GM18909 (cell line): ENCODE measurements at regions not wholly inside any gene's neighbourhood (a gene's known extent, or its start where the extent isn't known, plus 50 kb on each side); places are given as distances from the start of the nearest gene placed in this dataset.

Source experiments
- ATAC-seq: cut with Tn5 transposase; IDR thresholded peaks from one replicate; pipeline ENCODE4 v1.9.1; 2021; ENCODE audit warnings: mild to moderate bottlenecking; ENCODE audit not compliant: unreplicated experiment, poor library complexity

GRCh38 chr18:78742218-78742745 is 237.3 kb upstream of the SALL3 start:
- no peak for ATAC-seq

DNA sequence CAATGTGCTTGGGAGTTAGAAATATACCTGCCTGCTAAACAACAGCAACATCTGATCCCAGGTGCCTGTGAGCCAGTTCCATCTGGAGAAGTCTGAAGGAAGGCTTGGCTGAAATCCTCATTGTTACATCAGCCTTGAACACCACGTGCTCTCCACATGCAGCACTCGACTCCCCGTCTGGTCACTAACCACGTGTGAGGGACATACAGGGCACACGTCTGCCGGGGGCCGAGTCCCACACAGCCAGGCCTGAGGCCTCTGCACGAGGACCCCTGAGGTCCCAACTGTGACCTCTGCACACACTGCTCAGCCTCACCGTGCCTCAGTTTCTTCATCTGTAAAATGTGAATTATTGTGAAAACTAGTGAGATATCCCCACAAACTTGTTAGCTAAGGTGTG is 236.5 kb upstream of the SALL3 start:
- no peak for ATAC-seq

GRCh38 chr18:78751664-78752063 is 228.0 kb upstream of the SALL3 start:
- no peak for ATAC-seq

- ATAC-seq = no peak
Observed at GRCh38 chr18:78753240-78753639, 226.4 kb upstream of the SALL3 start.

- ATAC-seq = no peak
Observed at GRCh38 chr18:78754311-78755043, 225.1 kb upstream of the SALL3 start.

GRCh38 chr18:78757014-78757413 is 222.6 kb upstream of the SALL3 start:
- no peak for ATAC-seq

DNA sequence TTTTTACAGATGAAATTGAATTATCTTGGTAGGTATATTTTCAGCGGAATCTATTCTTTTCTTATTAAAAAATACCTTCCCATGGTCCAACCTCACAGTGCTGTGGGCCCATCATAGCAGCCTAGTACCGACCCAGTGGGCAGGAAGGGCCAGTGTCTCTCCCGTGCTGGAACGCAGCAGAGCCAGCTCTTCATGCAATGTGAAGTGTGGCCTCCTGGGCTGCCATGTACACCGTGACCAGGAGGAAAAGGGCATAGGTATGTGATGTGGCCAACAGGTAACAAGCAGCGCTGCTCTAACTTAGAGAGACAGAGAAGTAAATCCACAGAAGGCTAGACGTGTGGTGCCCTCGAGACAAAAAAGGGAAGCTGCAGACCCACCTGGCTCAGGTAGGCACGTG is 221.1 kb upstream of the SALL3 start:
- ATAC-seq = no peak

DNA sequence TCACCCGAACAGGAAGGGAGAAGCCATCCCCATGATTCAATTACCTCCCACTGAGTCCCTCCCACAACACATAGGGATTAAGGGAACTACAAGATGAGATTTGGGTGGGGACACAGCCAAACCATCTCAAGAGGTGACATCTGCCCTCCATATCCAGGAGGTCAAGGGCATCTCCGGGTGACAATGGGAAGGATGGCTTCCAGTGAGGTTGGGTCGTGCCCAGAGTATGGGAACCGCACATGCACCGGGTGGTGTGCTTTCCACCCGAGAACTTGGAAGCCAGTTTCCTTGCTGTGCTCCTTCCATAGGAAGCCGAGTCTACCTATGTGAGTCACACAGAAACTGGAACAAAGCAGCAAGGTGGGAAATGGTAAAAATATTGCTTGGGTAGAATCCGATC is 216.9 kb upstream of the SALL3 start:
- no peak for ATAC-seq

DNA sequence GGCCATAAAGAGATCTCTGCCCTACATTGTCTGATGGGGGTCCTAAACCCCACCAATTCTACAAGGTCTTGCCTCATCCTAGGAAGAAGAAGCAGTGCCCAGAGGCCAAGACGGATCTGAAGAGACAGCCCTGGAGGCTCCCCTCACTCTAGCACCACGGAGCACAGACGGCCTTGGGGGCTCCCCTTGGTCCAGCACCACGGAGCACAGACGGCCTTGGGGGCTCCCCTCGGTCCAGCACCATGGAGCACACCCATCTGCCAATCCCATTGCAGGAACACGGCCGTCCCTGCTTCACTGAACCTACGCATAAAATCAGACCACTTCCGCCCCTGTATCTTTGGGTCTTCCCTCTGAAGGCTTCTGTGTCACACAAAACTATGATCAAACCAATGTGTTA is 215.1 kb upstream of the SALL3 start:
- no peak for ATAC-seq

DNA sequence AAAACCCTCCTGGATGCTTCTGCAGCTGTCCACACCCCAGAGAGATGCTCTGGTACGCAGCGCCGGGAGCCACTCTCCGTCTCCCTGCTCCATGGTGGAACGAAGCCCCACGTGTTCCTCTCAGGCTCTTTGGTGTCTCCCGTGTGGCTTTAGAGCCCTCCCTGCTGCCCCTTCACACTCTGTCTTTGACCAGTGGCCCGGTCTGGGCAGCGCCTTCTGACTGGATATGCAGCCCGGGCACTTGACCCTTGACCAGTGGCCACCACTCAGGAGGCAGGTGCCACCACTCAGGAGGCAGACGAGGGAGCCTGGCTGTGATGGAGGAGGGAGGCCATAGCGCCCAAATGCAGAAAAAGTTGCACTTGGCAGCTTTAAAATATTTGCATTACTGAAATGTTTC is 214.5 kb upstream of the SALL3 start:
- ATAC-seq = no peak

GRCh38 chr18:78765637-78766281 is 213.9 kb upstream of the SALL3 start:
- ATAC-seq = no peak

DNA sequence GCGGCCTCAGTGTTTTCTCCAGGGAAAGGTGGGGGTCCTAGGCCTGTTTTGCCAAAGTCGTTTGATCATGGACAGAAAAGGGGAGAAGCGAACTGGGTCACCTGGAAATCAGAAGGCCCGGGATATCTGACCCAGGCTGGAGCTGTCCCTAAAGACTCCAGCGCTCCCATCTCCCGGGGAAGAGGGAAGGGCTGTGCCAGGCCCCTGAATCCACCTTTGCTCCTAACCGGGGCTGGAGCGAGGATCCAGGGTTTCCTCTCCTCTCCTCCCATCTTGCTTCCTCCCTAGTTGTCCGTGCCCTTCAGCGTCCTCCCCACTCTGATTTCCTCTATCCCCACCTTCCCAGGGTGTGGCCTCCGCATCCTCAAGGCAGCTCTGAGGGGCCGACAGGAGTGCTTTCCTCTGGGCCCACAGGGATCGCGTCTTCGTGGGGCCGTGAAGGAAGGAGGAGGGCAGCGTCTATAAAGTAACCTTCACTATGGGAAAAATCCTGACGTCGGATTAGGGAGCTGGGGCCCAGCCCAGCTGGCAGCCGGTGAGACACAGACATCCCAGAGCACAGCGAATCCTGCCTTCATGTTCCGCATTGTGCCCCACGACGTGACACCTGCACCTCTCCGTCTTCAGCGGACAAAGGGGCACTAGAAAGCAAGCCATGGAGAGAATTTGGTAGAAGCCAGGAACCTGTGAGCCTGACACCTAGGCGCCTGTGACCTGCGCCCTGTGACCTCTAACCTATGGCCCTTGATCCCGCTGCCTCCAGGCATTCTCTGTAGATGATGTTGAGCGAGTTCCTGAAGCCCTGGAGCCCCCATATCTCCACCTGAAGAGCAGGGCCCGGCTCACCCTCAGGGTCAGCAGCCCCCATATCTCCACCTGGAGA is 212.7 kb upstream of the SALL3 start:
- no peak for ATAC-seq

GRCh38 chr18:78767648-78768071 is 212.0 kb upstream of the SALL3 start:
- no peak for ATAC-seq

DNA sequence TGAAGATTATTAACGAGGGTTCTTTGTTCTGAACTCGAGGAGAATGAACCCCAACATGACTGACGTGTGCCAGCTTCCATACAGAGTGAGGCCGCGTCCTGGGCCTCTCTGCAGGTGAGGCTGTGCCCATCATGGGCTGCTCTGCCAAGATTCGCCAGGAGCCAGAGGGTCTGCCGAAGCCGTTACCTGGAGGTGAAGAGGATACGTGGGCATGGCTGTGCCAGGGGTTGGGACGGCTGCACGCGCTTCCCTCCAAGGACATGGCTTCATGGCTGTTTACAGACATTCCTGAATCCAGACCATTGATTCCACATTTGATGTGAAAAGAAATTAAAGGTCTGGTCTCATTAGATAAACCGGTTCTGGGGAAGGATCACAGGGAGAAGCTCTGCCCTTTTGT is 211.4 kb upstream of the SALL3 start:
- no peak for ATAC-seq

DNA sequence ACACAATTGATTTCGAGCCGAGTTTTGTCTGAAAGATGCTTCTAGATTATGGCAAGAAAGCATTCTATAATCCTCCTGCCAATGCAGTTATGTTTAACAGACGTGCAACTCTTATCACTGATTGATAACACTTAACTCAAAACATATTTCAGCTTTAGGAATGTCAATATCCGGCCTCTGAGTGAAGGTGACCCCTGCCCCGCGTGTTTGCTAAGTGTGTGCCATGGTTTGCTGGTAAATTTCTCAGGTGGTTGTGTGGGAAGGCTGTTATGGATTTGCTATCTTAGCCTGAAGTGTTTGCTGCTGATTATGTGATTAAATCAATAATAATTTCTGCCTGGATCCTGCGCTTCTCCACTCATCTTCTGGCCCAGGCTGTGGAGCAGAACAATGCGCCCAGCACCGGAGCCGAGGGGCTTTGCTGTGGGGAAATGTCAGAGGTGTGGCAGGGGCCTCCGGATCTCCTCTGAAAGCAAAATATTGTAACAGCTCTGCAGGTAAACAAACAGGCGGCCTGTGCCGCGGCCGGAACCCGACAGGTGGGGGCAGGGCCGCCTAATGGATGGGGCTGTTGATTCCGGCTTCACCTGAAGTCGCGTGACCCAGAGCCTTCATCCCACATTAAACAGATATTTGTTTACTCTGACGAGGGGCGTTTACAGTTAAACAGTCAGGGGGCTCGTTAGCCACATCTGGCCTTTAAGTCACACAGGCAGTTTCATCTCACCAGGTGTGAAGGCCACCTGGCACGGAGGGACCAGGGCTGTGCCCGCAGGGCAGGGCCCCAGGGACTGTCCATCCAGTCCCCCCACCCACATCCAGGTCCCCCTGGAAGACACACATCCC is 210.7 kb upstream of the SALL3 start:
- no peak for ATAC-seq

- no peak for ATAC-seq
Observed at GRCh38 chr18:78769502-78770105, 210.0 kb upstream of the SALL3 start.

- no peak for ATAC-seq
Observed at GRCh38 chr18:78770139-78770822, 209.3 kb upstream of the SALL3 start.

GRCh38 chr18:78770823-78771139 is 208.8 kb upstream of the SALL3 start:
- no peak for ATAC-seq
